GM18519 (cell line): ENCODE measurements at regions not wholly inside any gene's neighbourhood (a gene's known extent, or its start where the extent isn't known, plus 50 kb on each side); places are given as distances from the start of the nearest gene placed in this dataset.

Experiments used
- ATAC-seq: cut with Tn5 transposase; IDR thresholded peaks from one replicate; pipeline ENCODE4 v1.9.1; 2021; ENCODE audit warnings: mild to moderate bottlenecking, moderate library complexity; ENCODE audit not compliant: unreplicated experiment, low FRiP score

DNA sequence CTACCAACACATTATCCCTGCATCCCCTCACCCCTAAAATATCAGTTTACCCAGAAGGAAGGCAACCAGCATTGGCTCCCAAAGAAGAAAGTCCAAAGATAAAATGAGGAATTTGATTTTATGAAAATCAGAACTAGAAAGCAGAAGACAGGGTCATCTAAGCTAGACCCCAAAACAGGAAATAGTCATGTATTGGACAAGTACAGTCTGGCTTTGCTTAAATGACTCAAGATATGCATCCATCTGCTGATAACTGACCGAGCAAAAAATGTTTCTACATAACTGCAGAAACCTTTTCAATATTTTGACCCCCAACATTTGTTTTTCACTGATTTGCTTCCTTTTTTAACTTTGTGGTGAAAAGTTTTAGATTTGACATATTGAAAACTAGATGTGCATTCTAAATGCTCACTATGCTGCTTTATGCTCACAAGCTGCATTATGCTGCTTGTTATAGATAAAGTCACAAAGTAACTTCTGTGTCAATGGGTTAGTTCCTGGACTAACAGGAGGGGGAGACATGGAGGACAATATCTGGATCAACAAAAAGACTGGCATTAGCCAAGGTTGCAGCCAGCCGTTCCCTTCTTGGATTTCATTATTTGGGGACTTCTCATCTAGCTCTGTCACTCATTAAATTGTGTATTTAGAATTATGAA, 227.0 kb downstream of the INHBA start:
- ATAC-seq, result no peak

DNA sequence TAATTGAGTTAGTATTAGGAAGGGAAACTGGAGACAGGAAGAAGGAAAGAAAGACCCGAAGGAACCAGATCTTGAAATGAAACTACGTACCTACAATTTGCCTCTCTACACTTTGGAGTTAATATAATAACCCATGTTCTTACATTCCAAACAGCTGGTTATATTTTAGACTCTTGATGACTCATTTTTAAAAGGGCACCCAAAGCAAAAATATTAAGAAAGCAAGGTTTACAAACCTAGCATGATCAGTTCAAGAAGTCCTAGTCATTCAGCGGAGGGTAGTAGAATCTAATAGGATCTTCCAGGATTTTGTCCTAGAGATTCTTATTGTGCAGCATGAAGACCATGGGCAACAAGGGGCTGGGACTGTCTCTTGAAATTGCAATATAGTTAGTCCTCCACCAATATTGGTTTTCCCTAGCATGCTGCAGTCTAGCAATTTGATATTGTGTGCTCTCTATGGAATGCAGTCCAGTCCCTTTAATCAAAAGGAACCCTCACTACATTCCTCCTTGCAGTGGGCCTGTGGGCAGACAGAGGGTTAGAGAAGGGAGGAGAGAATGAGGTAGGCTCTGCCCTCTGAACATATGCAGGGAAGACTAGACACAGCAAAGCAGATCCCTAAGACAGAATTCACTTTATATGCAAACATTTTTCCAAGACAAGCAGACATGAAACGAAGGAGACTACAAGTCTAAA, 230.3 kb downstream of the INHBA start:
- ATAC-seq, result no peak

DNA sequence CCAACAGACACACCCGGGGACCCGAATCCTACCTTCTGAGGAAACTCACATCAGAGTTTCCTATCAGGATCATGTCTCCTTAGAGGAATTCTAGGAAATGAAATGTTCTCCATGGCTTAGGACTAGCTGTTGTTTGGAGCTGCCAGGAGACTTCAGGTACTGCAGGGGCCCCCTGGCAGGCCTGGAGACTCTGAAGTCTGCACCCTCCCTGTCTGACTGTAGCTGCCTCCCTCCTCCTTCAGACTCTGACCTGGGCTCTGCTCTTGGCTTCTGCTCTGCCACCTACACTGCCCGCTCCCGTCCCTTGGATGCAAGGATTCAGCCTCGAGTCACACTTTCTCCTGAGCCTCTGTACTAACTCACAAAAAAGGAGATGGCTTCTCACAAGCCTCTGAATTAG, 232.8 kb downstream of the INHBA start:
- ATAC-seq, result no peak

DNA sequence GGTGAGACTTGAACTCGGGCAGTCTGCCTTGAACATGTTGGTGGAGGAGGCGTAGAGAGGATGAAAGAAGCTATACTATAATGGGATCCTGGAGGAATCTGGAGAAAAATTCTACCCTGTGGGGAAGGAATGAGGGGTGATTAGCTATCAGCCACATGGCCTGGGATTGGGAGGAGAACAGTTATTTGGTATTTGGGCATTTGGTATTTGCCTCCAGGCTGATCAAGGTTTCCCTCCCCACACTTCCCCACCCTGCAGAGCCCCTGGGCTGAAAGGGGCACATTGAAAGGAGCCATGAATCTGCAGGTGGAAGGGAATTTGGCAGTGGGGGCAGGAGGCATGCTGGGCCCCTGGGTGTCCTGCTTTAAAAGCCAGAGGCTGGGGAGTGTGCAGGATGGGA, 235.3 kb downstream of the INHBA start:
- ATAC-seq, result no peak

DNA sequence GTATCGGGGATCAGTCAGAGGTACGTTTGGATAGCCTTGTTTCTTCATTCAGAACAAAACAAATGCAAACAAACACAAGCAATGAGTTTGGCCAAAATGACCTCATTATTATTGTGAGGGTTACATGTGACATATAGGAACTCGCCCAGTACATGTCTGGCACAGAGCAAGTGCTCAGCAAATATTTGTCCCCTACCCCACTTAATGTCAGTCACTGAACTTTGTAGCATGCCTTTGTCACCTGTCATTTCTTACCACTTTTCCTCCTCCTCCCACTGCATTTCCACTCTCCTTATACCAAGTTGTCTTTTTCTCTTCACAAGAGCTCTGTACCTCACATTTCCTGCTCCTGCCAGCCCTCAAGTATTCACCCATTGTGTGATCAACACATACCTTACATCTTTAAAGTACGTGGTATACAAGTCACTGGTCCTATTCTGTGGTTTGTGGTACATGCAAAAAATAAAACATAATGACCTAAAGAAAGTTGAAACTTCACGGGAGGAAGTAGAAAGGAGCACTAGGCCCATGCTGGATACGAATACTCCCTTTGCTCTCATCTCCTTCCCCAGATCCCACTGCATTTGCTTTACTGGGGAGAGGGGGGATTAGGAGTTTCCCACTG, 236.0 kb downstream of the INHBA start:
- ATAC-seq, result no peak

DNA sequence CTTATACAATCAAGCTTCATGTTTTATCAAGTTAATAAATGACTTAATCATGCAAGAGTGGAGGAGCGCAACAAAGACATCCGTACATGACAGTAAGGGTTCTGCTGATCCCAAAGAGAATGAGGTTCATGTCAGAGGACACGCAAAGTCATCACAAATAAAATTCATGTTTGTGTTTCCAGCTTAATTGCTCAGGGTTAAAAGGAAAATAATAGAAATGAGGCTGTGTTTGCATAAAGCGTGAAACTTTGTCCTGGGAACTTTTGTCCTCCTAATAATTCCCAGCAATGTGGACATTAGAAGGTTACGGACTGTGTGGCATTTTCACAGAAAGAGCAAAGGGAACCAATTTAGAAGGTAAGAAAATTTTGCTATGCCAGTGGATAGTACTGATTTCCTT, 237.3 kb downstream of the INHBA start:
- no peak for ATAC-seq

DNA sequence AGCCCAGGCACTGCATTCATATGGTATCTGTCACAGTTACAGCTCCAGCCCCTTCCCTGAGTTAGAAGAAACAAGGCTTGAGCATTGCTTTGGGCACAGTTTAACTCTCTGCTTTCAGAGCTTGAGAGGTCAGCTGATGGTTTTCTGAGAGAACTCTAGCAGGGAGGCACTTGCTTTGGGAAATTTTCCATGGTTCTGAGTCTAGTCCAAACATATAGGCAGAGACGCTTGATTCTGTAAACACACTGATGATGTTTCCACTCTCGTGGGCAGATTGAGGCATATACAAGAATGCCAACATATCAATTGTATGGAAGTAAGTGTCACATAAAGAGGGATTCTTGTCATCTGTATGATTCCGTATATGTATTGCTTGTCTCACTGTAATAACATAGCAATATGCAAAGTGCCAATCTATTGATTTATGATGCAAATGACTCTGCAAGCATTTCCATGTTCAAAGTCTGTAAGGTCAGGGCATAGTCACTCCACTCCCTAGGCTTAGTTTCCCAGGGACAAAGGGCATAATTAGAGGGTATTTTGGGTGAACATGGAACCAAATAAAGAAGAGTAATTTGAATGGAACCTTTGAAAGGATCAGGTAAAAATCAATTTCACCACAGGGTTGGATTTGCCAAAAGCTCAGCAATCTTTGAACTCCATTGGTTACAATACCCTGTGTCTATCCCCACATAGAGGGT, 239.0 kb downstream of the INHBA start:
- no peak for ATAC-seq

DNA sequence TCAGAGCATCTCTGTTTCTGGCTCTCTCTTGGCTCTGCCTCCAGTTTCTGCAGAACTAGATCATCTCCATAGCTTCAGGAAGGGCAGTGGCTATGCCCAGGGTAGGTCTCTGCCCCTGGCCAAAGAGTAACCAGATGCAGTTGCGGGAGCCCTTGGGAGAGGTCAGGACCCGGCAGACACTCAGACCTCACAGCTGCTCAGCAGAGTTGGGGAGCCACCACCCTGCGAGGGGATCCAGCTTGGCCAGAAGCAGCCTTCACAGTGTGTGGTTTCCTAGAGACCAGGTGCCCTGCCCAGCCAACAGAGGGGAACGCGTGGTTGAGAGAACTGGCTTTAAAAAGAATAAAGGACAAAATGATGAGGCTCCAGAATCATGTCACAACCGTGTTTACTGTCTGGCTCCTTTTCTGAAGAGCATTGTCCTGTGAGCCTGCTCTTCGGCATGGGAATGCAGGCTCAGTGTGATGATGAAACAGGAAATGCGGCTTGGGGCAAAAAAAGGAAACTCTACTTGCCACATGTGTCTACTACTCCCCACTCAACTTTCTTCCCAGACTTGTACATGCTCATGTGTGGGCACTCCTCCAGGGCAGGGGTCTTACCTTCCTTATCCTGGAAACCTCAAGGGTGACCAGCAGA, 243.1 kb downstream of the INHBA start:
- ATAC-seq, result no peak

DNA sequence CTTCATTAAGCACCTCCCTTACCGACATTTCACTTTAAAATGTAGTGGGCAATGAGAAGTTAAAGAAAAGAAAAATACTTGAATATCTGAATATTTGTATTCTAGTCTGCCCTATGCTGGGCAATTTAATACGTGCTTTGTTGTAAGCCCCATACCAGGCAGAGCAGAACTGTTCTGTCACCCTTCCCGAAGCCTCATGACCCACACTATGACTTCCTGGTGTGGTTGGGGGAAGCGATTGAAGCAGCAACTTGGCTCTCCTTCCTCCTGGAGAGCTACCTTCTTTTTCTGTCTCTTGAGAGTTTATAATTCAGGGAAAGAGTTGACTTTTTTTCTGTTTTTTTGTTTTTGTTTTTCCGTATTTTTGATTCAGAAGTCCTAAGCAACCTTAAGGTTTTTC, 243.7 kb downstream of the INHBA start:
- no peak for ATAC-seq

DNA sequence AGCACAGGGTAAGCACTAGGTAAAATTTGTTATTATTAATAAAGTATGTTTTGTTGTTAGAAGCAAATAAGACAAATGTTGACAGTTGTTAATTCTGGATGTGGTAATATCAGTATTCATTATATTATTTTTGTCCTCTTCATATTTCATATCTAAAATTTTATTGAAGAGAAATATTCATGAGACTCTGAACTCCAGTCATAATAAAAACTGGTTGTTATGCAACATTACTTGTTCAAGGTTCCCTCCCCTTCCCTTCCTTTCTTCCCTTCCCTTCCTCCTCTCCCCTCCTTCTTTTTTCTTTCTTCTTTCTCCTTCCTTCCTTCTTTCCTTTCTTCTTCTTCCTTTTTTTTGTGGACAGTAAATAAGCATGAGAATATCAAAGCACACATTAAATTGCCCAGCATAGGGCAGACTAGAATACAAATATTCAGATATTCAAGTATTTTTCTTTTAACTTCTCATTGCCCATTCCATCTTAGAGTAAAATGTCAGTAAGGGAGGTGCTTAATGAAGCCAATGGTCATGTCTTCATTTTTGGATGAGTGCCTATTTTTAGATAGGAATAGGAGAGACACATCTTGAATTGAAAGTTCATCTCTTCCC, 245.0 kb downstream of the INHBA start:
- no peak for ATAC-seq

DNA sequence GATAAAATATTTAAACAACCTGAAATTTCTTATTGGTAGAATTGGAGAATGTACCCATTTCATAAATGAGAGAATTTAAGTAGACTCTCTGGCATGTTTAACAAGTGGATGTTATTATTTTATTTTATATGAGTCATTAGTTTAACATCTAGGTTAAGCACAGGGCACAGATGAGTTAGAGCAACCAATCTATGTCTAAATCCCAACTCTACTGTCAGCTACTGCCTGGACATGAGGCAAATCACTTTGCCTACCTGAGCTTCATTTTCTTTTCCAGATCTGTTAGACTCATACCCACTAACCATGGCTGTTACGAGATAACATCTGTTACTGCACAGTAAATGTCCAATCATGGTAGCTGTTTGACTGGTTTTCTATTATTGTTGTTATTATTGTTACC, 251.1 kb downstream of the INHBA start:
- no peak for ATAC-seq

DNA sequence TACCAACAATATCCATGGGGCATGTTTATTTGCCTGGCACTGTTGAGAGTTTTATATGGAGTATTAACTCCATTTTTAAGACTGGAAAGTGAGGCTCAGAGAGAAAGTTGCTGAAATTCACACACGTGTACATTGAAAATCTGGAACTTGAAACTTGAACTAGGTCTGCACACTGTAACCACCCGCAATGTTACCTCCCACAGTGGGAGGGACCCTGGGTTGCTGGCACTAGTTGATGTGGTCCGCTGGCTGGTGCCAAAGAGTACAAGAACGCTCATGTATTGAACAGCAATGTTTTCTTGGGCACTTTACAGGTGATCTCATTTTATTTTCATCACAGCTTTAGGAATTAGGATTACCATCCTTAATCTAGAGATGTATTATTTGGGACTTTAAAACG, 253.2 kb downstream of the INHBA start:
- no peak for ATAC-seq

DNA sequence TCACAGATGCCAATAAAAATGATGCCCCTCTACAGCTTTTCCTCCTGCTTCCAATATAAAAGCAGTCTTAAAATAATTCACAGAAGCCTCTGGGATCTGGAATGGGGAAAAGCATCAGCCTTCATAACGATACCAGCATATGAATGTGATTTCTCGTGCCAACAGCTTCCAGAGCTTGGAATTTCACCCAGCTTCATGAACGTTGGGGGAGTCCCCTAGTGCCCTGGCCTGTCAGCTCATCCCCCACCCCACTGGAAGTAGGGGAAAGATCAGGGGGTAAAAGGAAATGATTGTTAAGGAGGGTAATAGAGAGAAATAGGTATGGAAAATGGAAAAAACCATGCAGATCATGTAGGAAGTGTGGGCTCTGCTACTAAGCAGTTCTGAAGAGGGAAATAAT, 253.6 kb downstream of the INHBA start:
- ATAC-seq, result no peak

DNA sequence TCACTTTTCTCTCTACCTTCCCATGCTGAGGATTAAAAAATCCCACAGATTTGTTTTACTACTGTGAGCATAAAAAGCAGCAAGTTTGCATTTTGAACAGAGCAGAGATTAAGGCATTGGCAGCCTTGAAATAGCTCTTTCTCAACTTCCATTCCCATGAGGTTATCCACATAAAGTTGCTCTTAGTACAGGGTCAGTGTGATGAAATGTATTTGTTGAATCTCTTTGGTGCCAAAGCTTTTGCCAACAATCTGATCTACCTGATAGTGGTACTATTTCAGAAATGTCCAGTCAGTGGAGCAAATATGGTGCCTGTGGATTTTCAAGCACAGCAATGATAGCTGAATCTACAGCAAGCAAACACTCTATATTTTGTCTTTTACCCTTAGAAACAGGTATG, 254.8 kb downstream of the INHBA start:
- no peak for ATAC-seq

DNA sequence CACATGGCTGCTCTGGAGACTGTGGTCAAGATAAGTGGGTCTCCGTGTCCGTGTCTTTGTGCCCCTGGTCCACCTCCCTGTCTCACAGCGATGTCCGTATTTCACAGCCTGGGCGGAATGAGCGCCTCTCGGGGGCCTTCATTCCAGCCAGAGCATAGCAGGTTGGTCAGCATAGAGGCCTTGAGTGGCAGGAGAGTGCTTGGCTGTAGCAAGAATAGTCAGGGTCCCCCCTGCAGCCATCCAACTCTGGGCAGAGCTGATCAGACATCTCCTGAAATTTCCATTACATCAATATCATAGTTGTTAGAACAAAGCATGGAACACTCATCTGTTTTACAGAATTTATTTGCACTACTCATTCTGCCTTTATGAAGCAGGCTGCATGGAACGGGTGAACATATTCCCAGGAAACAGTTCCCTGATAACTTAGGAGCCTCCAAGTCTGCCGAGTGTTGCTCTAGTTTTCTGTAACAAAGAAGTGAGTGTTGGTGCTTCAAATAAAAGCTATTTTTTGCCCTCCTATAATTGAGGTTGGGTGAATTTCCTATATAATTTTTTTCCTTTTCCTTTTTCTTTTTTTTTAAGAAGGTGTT, 255.3 kb downstream of the INHBA start:
- no peak for ATAC-seq

DNA sequence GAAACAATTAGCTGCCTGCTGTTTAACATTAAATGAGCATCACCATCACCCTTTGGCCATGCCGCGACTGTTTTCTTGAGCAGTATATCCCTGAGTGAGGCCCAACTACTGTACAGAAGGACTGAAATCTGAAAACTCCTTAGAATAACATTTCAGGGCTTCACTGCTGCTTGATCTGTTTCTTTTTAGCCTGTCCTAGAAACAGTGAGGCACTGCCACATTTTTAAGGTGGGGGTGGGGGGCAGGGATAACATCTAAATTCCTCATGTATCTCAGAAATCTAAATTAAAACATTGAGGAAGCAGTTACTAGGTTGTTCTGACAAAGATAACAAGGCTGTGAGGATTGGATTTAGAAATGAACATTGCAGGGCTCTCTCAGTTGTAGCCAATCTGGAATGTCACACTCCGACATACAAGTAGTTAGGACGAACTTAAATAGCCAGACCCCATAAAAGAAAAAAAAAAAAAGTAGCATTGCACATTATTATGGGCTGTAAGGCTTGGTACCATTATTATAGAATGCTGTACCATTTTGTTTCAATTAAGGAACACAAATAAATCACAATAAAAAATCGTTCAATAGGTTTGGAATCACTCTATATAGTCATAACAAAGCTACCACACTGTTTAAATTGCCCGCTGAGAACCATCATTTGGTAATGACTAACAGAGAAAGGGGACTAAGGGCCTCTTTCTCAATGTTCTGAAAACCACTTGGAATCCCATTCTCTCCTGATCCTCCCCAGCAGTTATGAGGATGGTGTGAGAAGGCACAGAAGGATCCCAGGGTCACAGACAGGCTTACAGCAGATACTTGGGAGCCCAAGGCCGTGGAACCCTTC, 256.1 kb downstream of the INHBA start:
- no peak for ATAC-seq

DNA sequence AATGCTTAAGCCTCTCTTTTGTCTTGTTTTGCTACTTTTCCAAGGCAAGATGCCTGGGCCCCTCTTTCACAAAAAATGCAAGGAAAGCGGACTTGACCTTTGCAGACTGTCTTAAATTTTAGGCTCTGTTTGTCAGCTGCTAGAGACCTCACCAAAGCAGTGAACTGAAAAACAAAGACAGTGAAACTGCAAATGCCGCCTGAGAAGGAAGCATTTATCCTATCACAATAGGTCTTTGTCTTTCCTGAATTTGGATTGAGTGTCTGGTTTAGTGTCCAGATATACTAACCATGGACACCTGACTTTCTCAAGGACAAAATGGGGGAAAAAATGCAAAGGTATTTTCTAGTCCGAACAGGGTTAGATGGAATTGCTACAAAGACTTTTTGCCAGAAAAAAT, 256.9 kb downstream of the INHBA start:
- ATAC-seq, result no peak

DNA sequence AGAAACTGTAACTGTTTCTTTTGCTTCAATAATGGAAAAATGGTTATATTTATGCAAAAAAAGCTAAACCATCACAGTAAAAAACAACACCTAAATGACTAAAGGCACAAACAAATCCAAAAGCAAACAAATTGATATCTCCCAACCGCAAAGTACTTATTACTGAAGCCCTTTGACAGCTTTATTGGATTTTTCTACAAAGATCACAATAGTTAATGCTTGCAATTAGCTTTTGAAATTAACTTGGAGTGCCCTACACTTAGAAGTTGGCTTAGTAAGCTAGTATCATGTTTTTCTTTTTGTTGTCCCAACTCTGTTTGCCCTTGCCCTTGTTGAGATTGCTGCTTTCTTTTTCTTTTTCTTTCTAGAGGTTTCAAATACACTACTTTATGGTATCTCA, 257.5 kb downstream of the INHBA start:
- no peak for ATAC-seq

DNA sequence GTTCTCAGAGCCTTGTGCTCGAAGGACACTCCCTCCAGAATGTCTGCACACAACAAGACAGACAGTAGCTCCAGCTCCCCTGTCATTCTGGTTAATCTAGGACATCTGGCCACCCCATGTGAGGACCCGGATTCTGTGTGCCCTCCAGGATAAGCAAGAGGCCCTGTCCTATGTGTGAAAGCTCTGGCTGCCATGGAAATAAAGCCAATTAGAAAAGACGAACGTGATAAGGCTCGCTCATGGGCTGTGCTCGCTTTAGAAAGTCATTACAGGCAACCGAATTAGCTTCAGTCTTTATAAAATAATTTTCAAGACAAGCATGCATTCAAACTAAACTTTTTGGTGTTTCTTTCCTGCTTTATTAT, 263.4 kb downstream of the INHBA start:
- no peak for ATAC-seq
